Mucosa of descending colon (tissue), 3 donors: ENCODE measurements at regions not wholly inside any gene's neighbourhood (a gene's known extent, or its start where the extent isn't known, plus 50 kb on each side); places are given as distances from the start of the nearest gene placed in this dataset.

Experiments used
- ATAC-seq: fragments of 200-7000 bp; cut with Tn5 transposase; one replicate; pipeline ENCODE4 v1.9.1; 2020; ENCODE audit warnings: mild to moderate bottlenecking, moderate library complexity
- DNase-seq, 3 donors: peaks; one replicate each; pipeline ENCODE4 v3.0.0-alpha.2; 2020
- H3K36me3 ChIP-seq: fragments of 200-600 bp; one replicate; pipeline ENCODE4 v1.8.0; 2021; ENCODE audit warnings: low read depth, mild to moderate bottlenecking
- H3K4me1 ChIP-seq: fragments of 200-600 bp; one replicate; pipeline ENCODE4 v1.8.0; 2021; ENCODE audit warnings: low read depth, mild to moderate bottlenecking
- H3K4me3 ChIP-seq: fragments of 200-600 bp; one replicate; pipeline ENCODE4 v1.8.0; 2021; ENCODE audit warnings: mild to moderate bottlenecking
- H3K9me3 ChIP-seq: fragments of 200-600 bp; one replicate; pipeline ENCODE4 v1.8.0; 2021; ENCODE audit warnings: mild to moderate bottlenecking
- intact Hi-C, 2 donors: fragments of 100-400 bp; cut with DNase I in 1 of 2; cut with micrococcal nuclease in 1 of 2; formaldehyde crosslinking; loops; one replicate each; pipeline versions ENCODE4 v1.11.0 to v1.11.1; 2022; cut with DNase I, micrococcal nuclease
- TF ChIP-seq, protein P1 (sequence below): fragments of 200-600 bp; IDR thresholded peaks from one replicate; pipeline ENCODE4 v1.8.0; 2022; ENCODE audit warnings: antibody characterized with exemption, mild to moderate bottlenecking
- donor health status: DM: no; HTN: no; CAD: no; lungs with moderate emphysema.
- donor health status: DM: no; HTN: no; CAD: no.
- donor health status: DM: no; HTN: yes; CAD: no.

DNA sequence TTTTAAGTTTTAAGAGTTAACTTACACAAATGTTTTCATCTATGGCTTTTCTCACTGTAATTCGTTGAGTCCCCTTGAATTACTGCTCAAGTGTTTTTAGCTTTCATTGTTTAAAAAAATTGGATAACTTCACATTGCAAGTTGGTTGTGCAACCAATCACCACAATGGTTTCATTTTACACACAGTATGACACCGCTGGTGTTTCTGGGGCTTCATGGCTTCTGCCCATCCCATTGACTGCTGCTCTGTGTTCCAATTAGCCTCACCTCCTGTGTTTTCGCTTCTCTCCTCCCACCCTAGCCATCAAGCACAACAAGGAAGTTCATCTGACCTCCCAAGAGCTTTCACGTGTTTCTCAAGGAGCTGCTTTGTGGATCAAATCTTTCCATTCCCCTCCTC is 199.1 kb upstream of the CHAC2 start:
- no peaks in the 10 kb centered on the region for H3K9me3 ChIP-seq
- ATAC-seq: no peak
- no peaks in the 10 kb centered on the region for H3K4me1 ChIP-seq
- H3K4me3 ChIP-seq: no peak overlapping the region
- TF ChIP-seq, protein P1, sequence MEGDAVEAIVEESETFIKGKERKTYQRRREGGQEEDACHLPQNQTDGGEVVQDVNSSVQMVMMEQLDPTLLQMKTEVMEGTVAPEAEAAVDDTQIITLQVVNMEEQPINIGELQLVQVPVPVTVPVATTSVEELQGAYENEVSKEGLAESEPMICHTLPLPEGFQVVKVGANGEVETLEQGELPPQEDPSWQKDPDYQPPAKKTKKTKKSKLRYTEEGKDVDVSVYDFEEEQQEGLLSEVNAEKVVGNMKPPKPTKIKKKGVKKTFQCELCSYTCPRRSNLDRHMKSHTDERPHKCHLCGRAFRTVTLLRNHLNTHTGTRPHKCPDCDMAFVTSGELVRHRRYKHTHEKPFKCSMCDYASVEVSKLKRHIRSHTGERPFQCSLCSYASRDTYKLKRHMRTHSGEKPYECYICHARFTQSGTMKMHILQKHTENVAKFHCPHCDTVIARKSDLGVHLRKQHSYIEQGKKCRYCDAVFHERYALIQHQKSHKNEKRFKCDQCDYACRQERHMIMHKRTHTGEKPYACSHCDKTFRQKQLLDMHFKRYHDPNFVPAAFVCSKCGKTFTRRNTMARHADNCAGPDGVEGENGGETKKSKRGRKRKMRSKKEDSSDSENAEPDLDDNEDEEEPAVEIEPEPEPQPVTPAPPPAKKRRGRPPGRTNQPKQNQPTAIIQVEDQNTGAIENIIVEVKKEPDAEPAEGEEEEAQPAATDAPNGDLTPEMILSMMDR: no peak
- H3K36me3 ChIP-seq: no peaks in the 10 kb centered on the region
- intact Hi-C loops: no loop called here
- DNase-seq: no peak

DNA sequence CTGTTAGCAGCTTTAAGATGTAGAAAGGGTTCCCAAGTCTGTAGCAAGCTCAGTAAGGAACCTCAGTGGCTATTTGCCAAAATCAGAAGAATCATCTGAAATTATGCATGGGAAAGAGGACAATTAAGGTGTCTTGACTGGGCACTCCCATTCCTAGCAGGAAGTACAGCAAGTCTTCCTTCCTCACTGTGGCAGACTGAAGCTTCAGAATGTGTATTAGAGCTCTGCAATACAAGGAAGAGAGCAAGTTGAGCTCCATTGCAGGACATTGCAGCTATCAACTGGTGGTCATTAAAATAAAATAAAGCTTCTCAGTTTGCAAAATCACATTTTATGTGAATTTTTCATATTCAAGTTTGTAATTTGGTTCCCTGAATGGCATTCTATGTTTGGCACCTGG is 200.5 kb upstream of the CHAC2 start:
- no peak for ATAC-seq
- intact Hi-C loops: no loop called here
- DNase-seq: no peak

DNA sequence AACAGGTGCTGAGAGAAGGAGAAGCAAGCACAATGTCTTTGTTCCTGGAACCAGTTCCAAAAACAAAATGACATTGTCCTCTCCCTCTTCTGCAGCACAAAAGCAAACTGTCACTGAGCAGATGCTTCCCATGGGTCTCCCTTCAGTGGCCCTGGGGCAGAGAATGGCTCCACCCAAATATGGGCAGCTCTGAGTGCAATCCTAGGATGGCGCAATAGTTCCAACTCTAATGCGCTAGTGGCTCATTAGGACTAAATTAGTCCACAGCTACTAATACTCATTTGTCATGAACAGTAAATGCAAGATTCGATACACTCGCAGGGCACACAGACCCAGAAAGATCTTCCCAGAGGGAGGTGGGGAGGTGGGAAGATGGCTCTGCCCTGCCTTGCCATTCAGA is 205.2 kb upstream of the CHAC2 start:
- TF ChIP-seq, protein P1: no peak

More for the DNA sequence above, 200.5 kb upstream of the CHAC2 start:
- H3K4me3 ChIP-seq: no peak overlapping the region
- no peaks in the 10 kb centered on the region for H3K4me1 ChIP-seq
- H3K9me3 ChIP-seq: no peaks in the 10 kb centered on the region
- no peaks in the 10 kb centered on the region for H3K36me3 ChIP-seq
- TF ChIP-seq, protein P1: no peak

DNA sequence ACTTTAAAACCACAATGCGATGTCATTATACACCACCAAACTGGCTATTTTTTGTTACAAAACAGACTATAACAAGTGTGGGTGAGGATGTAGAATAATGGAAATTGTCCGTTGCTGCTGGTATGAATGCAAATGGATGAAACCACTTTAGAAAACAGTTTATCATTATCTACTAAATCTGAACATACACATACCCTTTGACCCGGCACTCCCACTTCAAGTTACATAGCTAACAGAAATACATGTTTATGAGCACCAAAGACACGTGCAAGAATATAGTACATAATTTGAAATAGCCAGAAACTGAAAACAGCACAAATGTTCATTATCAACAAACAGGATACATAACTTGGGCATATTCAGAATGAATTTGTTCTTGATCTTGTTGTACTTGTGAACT is 206.4 kb upstream of the CHAC2 start:
- H3K36me3 ChIP-seq: no peaks in the 10 kb centered on the region
- intact Hi-C loops: no loop called here
- no peaks in the 10 kb centered on the region for H3K9me3 ChIP-seq
- no peaks in the 10 kb centered on the region for H3K4me1 ChIP-seq
- TF ChIP-seq, protein P1: no peak
- no peak overlapping the region for H3K4me3 ChIP-seq
- DNase-seq (peak in 1 of 3 donors; percentile 25), ATAC-seq (peak; percentile 57)

More for the DNA sequence above, 205.2 kb upstream of the CHAC2 start:
- Histone ChIP-seq H3K36me3 (no peaks in the 10 kb centered on the region), H3K4me1 (no peaks in the 10 kb centered on the region), H3K4me3 (no peak overlapping the region), H3K9me3 (no peaks in the 10 kb centered on the region)
- no peak for ATAC-seq
- no peak for DNase-seq
- intact Hi-C loops: no loop called here

DNA sequence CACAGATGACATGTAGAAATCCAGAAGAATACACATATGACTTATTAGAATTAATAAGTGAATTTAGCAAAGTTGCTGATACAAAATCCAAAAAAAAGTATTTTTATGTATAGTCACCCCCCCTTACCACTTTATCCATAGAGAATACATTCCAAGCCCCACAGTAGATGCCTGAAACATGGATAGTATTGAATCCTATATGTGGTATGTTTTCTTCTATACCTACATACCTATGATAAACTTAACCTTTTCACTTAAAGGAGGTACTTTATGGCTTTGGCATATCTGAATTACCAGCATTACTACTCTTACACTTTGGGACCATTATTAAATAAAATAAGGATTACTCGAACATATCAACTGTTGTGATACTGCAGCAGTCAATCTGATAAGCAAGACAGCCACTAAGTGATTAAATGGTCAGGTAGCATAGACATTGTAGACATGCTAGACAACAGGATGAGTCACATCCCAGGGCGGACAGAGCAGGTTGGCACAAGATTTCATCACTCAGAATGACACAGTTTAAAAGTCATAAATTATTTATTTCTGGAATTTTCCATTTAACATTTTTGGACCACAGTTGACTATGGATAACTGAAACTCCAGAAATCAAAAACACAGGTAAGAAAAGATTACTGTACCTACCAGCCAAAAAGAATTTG is 208.2 kb upstream of the CHAC2 start:
- H3K9me3 ChIP-seq: no peaks in the 10 kb centered on the region
- TF ChIP-seq, protein P1: no peak
- no peak for DNase-seq
- H3K4me3 ChIP-seq: no peak overlapping the region
- H3K4me1 ChIP-seq: no peaks in the 10 kb centered on the region
- H3K36me3 ChIP-seq: no peaks in the 10 kb centered on the region
- ATAC-seq: no peak
- intact Hi-C loops: no loop called here

DNA sequence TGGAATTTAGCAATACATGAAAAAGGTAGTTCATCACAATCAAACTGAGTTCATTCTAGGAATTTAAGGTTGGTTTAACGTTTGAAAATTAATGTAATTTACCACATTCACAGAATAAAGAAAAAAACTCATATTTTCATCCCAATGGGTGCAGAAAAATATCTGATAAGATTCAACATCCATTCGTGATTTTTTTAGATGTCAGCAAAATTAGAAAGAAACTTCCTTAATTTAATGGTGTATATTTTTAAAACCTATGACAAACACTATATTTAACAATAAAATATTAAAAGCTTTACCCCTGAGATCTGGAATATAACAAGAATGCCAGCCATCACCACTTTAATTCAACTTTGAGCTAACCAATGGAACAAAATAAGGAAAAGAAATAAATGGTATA is 208.7 kb upstream of the CHAC2 start:
- no peak overlapping the region for H3K4me3 ChIP-seq
- H3K36me3 ChIP-seq: no peaks in the 10 kb centered on the region
- DNase-seq: no peak
- TF ChIP-seq, protein P1: no peak
- H3K9me3 ChIP-seq: no peaks in the 10 kb centered on the region
- intact Hi-C loops: no loop called here
- H3K4me1 ChIP-seq: no peaks in the 10 kb centered on the region
- ATAC-seq: no peak
